HFFc6 (cell line): ENCODE measurements at regions not wholly inside any gene's neighbourhood (a gene's known extent, or its start where the extent isn't known, plus 50 kb on each side); places are given as distances from the start of the nearest gene placed in this dataset.
A peak's percentile ranks its signal among the peaks of the same experiment; 100 is the strongest.

Source experiments
- DNase-seq: peaks from one replicate; pipeline ENCODE4 v3.0.0-alpha.2; 2018
- H3K27ac Mint-ChIP-seq: 2 replicates; pipeline ENCODE4 v1.8.0; 2020; ENCODE audit warnings: mild to moderate bottlenecking, mixed read lengths
- H3K27me3 Mint-ChIP-seq: 2 replicates; pipeline ENCODE4 v1.8.0; 2021; ENCODE audit warnings: mild to moderate bottlenecking, moderate library complexity, mixed read lengths; ENCODE audit not compliant: insufficient read depth
- H3K36me3 Mint-ChIP-seq: 2 replicates; pipeline ENCODE4 v1.8.0; 2021; ENCODE audit warnings: low read depth, mixed read lengths
- H3K4me1 Mint-ChIP-seq: 2 replicates; pipeline ENCODE4 v1.8.0; 2020; ENCODE audit warnings: low read depth, mixed read lengths
- H3K4me3 Mint-ChIP-seq: 2 replicates; pipeline ENCODE4 v1.8.0; 2020; ENCODE audit warnings: mild to moderate bottlenecking, moderate library complexity, mixed read lengths
- H3K9me3 Mint-ChIP-seq: 2 replicates; pipeline ENCODE4 v1.8.0; 2020; ENCODE audit warnings: mild to moderate bottlenecking, mixed read lengths
- TF ChIP-seq, protein P1 (sequence below): fragments of 200-600 bp; sonication (generic); IDR thresholded peaks from 2 replicates; pipeline ENCODE4 v1.5.0; 2021; ENCODE audit warnings: antibody characterized with exemption, mild to moderate bottlenecking

GRCh38 chr10:105986486-105986885 is 1178.0 kb downstream of the SORCS1 start:
- no peak for DNase-seq
- Mint-ChIP-seq H3K4me3 (no peak overlapping the region), H3K9me3 (peaks cover 43% of the 10 kb centered on the region), H3K27ac (no peak overlapping the region), H3K27me3 (0 out of 2 replicates have a peak, but pooled peaks cover 2% of the 10 kb centered on the region), H3K4me1 (no peaks in the 10 kb centered on the region), H3K36me3 (no peaks in the 10 kb centered on the region)
- TF ChIP-seq, protein P1, sequence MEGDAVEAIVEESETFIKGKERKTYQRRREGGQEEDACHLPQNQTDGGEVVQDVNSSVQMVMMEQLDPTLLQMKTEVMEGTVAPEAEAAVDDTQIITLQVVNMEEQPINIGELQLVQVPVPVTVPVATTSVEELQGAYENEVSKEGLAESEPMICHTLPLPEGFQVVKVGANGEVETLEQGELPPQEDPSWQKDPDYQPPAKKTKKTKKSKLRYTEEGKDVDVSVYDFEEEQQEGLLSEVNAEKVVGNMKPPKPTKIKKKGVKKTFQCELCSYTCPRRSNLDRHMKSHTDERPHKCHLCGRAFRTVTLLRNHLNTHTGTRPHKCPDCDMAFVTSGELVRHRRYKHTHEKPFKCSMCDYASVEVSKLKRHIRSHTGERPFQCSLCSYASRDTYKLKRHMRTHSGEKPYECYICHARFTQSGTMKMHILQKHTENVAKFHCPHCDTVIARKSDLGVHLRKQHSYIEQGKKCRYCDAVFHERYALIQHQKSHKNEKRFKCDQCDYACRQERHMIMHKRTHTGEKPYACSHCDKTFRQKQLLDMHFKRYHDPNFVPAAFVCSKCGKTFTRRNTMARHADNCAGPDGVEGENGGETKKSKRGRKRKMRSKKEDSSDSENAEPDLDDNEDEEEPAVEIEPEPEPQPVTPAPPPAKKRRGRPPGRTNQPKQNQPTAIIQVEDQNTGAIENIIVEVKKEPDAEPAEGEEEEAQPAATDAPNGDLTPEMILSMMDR: no peak

GRCh38 chr10:105982735-105983134 is 1181.8 kb downstream of the SORCS1 start:
- no peak for DNase-seq
- Mint-ChIP-seq H3K27ac (no peak overlapping the region), H3K36me3 (no peaks in the 10 kb centered on the region), H3K4me1 (no peaks in the 10 kb centered on the region), H3K27me3 (0 out of 2 replicates have a peak, but pooled peaks cover 2% of the 10 kb centered on the region), H3K9me3 (peaks cover 21% of the 10 kb centered on the region), H3K4me3 (no peak overlapping the region)
- TF ChIP-seq, protein P1: no peak

GRCh38 chr10:105981679-105982078 is 1182.8 kb downstream of the SORCS1 start:
- Mint-ChIP-seq H3K27me3 (0 out of 2 replicates have a peak, but pooled peaks cover 2% of the 10 kb centered on the region), H3K4me1 (no peaks in the 10 kb centered on the region), H3K9me3 (peaks cover 27% of the 10 kb centered on the region), H3K4me3 (no peak overlapping the region), H3K36me3 (no peaks in the 10 kb centered on the region), H3K27ac (no peak overlapping the region)
- DNase-seq: no peak
- TF ChIP-seq, protein P1: no peak

- Mint-ChIP-seq H3K27ac (peak overlapping the region; percentile 64; the same call in 1 of the 2 replicates), H3K4me3 (peak overlapping the region; percentile 84), H3K4me1 (no peaks in the 10 kb centered on the region; the same call in 1 of the 2 replicates), H3K9me3 (peaks cover 17% of the 10 kb centered on the region), H3K36me3 (no peaks in the 10 kb centered on the region), H3K27me3 (no peaks in the 10 kb centered on the region; the same call in 1 of the 2 replicates)
- no peak for DNase-seq
- TF ChIP-seq, protein P1: peak; percentile 72
Observed at GRCh38 chr10:105974803-105975456, 1189.6 kb downstream of the SORCS1 start.

GRCh38 chr10:105973902-105974301 is 1190.6 kb downstream of the SORCS1 start:
- DNase-seq: no peak
- H3K9me3 Mint-ChIP-seq: peaks cover 19% of the 10 kb centered on the region
- H3K4me3 Mint-ChIP-seq: peak overlapping the region; percentile 84
- TF ChIP-seq, protein P1: no peak
- H3K27me3 Mint-ChIP-seq: no peaks in the 10 kb centered on the region; the same call in 1 of the 2 replicates
- H3K4me1 Mint-ChIP-seq: no peaks in the 10 kb centered on the region; the same call in 1 of the 2 replicates
- H3K27ac Mint-ChIP-seq: no peak overlapping the region; the same call in 1 of the 2 replicates
- H3K36me3 Mint-ChIP-seq: no peaks in the 10 kb centered on the region
